ENCODE measurements at regions not wholly inside any gene's neighbourhood (a gene's known extent, or its start where the extent isn't known, plus 50 kb on each side); places are given as distances from the start of the nearest gene placed in this dataset.

- no peaks in the 10 kb centered on the region for H3K9me3 ChIP-seq (ENCODE audit: low read depth, low read length)
- TF ChIP-seq EZH2 (IDR thresholded peaks at IDR 0.05) (no peak), POLR2AphosphoS5 (IDR thresholded peaks at IDR 0.05; ENCODE audit: borderline replicate concordance, low read depth, low read length) (no peak), FOXP2 (optimal IDR thresholded peaks at IDR 0.05; ENCODE audit: control extremely low read depth, extremely low read length, insufficient read depth) (no peak)
- no peaks in the 10 kb centered on the region for H3K36me3 ChIP-seq (ENCODE audit: insufficient read depth, low read length)
- no peak overlapping the region for H3K27ac ChIP-seq
- no peak overlapping the region for H3K4me3 ChIP-seq
- no peak overlapping the region for H3K9ac ChIP-seq (ENCODE audit: insufficient read length)
- no peak for DNase-seq (ENCODE audit: low read depth, low spot score)
These were observed 110.9 kb downstream of the COL6A6 start for GRCh38 chr3:130627882-130628281.
